Neural cell (in vitro differentiated cells): ENCODE measurements at regions not wholly inside any gene's neighbourhood (a gene's known extent, or its start where the extent isn't known, plus 50 kb on each side); places are given as distances from the start of the nearest gene placed in this dataset.

Experiments used
- H2AFZ ChIP-seq: fragments of 200-600, 300-800 bp; sonication (generic), shearing (Covaris generic); 2 replicates; pipeline ENCODE4 v1.6.0; 2014; ENCODE audit warnings: low read depth, mild to moderate bottlenecking, antibody characterized with exemption, low read length, moderate library complexity
- H3F3A ChIP-seq: fragments of 200-600 bp; shearing (Covaris generic); 2 replicates; pipeline ENCODE4 v1.6.1; 2016; ENCODE audit warnings: mild to moderate bottlenecking, moderate library complexity, mixed read lengths, antibody characterized with exemption, low read length; ENCODE audit not compliant: insufficient read depth, poor library complexity, severe bottlenecking
- H3K27ac ChIP-seq: fragments of 200-600, 300-800 bp; sonication (generic), shearing (Covaris generic); 2 replicates; pipeline ENCODE4 v1.5.1; 2014; ENCODE audit warnings: mild to moderate bottlenecking, low read length, moderate library complexity
- H3K27me3 ChIP-seq: fragments of 300-800, 200-600 bp; sonication (generic), shearing (Covaris generic); 2 replicates; pipeline ENCODE4 v1.6.0; 2014; ENCODE audit warnings: mild to moderate bottlenecking, low read depth, low read length, moderate library complexity; ENCODE audit not compliant: insufficient read depth
- H3K36me3 ChIP-seq: fragments of 300-800, 200-600 bp; sonication (generic), shearing (Covaris generic); 2 replicates; pipeline ENCODE4 v1.5.1; 2014; ENCODE audit warnings: mild to moderate bottlenecking, antibody characterized with exemption, low read length, moderate library complexity; ENCODE audit not compliant: insufficient read depth
- H3K4me2 ChIP-seq: fragments of 300-800, 200-600 bp; sonication (generic), shearing (Covaris generic); 2 replicates; pipeline ENCODE4 v1.6.0; 2014; ENCODE audit warnings: mild to moderate bottlenecking, low read length
- H3K4me3 ChIP-seq: fragments of 300-800, 200-600 bp; sonication (generic), shearing (Covaris generic); 2 replicates; pipeline ENCODE4 v1.5.1; 2014; ENCODE audit warnings: mild to moderate bottlenecking, low read length, moderate library complexity
- H3K79me2 ChIP-seq: fragments of 200-600 bp; shearing (Covaris generic); replicated peaks from 2 replicates; pipeline ENCODE4 v1.6.0; 2014; ENCODE audit warnings: mild to moderate bottlenecking, low read length, moderate library complexity; ENCODE audit not compliant: insufficient read depth
- H3K9ac ChIP-seq: fragments of 300-800, 200-600 bp; sonication (generic), shearing (Covaris generic); 2 replicates; pipeline ENCODE4 v1.6.1; 2016; ENCODE audit warnings: mild to moderate bottlenecking, low read length, mixed read lengths
- H3K9me2 ChIP-seq: fragments of 200-600 bp; shearing (Covaris generic); 2 replicates; pipeline ENCODE4 v1.6.1; 2016; ENCODE audit warnings: mild to moderate bottlenecking, low read length, mixed read lengths; ENCODE audit not compliant: insufficient read depth
- H3K9me3 ChIP-seq: fragments of 200-600, 300-800 bp; sonication (generic), shearing (Covaris generic); 2 replicates; pipeline ENCODE4 v1.6.1; 2016; ENCODE audit warnings: mild to moderate bottlenecking, mixed run types, low read length, moderate library complexity, mixed read lengths
- H4K20me1 ChIP-seq: fragments of 200-600 bp; shearing (Covaris generic); 2 replicates; pipeline ENCODE4 v1.6.1; 2016; ENCODE audit warnings: mild to moderate bottlenecking, mixed run types; ENCODE audit not compliant: insufficient read depth
- CTCF ChIP-seq: fragments of 450-650 bp; IDR thresholded peaks from 2 replicates; pipeline ENCODE4 v1.5.1; 2014; ENCODE audit warnings: antibody characterized with exemption, mild to moderate bottlenecking, moderate library complexity; ENCODE audit not compliant: poor library complexity, severe bottlenecking
- EP300 ChIP-seq: fragments of 450-650 bp; conservative IDR thresholded peaks from 2 replicates; pipeline ENCODE4 v1.6.1; 2014; ENCODE audit warnings: antibody characterized with exemption, mild to moderate bottlenecking, moderate library complexity; ENCODE audit not compliant: poor library complexity, severe bottlenecking
- EZH2 ChIP-seq: fragments of 200-600, 300-800 bp; shearing (Covaris generic), sonication (generic); IDR thresholded peaks from 2 replicates; pipeline ENCODE4 v1.6.1; 2014; ENCODE audit warnings: antibody characterized with exemption, low read length, borderline replicate concordance, mild to moderate bottlenecking; ENCODE audit not compliant: insufficient read depth, poor library complexity, severe bottlenecking
- MXI1 ChIP-seq: fragments of 450-650 bp; conservative IDR thresholded peaks from 2 replicates; pipeline ENCODE4 v1.6.1; 2014; ENCODE audit warnings: antibody characterized with exemption, mild to moderate bottlenecking; ENCODE audit not compliant: poor library complexity, severe bottlenecking
- POLR2AphosphoS5 ChIP-seq: IDR thresholded peaks from 2 replicates; pipeline ENCODE4 v1.6.1; 2012
- RAD21 ChIP-seq: fragments of 450-650 bp; conservative IDR thresholded peaks from 2 replicates; pipeline ENCODE4 v1.6.1; 2014; ENCODE audit warnings: antibody characterized with exemption, mild to moderate bottlenecking, moderate library complexity
- REST ChIP-seq: IDR thresholded peaks from 2 replicates; pipeline ENCODE4 v1.6.1; 2012; ENCODE audit warnings: borderline replicate concordance
- SMC3 ChIP-seq: fragments of 450-650 bp; conservative IDR thresholded peaks from 2 replicates; pipeline ENCODE4 v1.6.1; 2014; ENCODE audit warnings: antibody characterized with exemption, mild to moderate bottlenecking, moderate library complexity; ENCODE audit not compliant: poor library complexity
- TAF1 ChIP-seq: IDR thresholded peaks from 2 replicates; pipeline ENCODE4 v1.6.1; 2012; ENCODE audit warnings: low read depth

GRCh38 chr9:90996154-90997065, 194.8 kb downstream of the SYK start:
- no peaks in the 10 kb centered on the region for H3K9me3 ChIP-seq
- no peak overlapping the region for H2AFZ ChIP-seq
- H3F3A ChIP-seq = no peaks in the 10 kb centered on the region
- no peaks in the 10 kb centered on the region for H3K36me3 ChIP-seq
- H3K27ac ChIP-seq = no peak overlapping the region
- H3K4me3 ChIP-seq = no peak overlapping the region
- H3K9me2 ChIP-seq = no peaks in the 10 kb centered on the region
- TF ChIP-seq SMC3 = no peak
- TF ChIP-seq POLR2AphosphoS5 = no peak
- no peak for TF ChIP-seq REST
- no peak for TF ChIP-seq CTCF
- TF ChIP-seq TAF1 = no peak
- TF ChIP-seq EZH2 = no peak
- no peak for TF ChIP-seq RAD21
- no peak for TF ChIP-seq MXI1
- TF ChIP-seq EP300 = no peak
- H3K27me3 ChIP-seq = no peaks in the 10 kb centered on the region
- H3K9ac ChIP-seq = no peak overlapping the region
- no peaks in the 10 kb centered on the region for H3K79me2 ChIP-seq
- no peak overlapping the region for H3K4me2 ChIP-seq
- no peaks in the 10 kb centered on the region for H4K20me1 ChIP-seq

GRCh38 chr9:90998573-90998972, 197.0 kb downstream of the SYK start:
- TF ChIP-seq POLR2AphosphoS5 = no peak
- TF ChIP-seq REST = no peak
- no peak for TF ChIP-seq EP300
- no peak for TF ChIP-seq MXI1
- TF ChIP-seq EZH2 = no peak
- no peak for TF ChIP-seq SMC3
- TF ChIP-seq CTCF = no peak
- TF ChIP-seq RAD21 = no peak
- TF ChIP-seq TAF1 = no peak
- Histone ChIP-seq H3K9ac (no peak overlapping the region), H4K20me1 (no peaks in the 10 kb centered on the region)

More at GRCh38 chr9:90998573-90998972, 197.0 kb downstream of the SYK start:
- H3K27me3 ChIP-seq = no peaks in the 10 kb centered on the region
- no peaks in the 10 kb centered on the region for H3F3A ChIP-seq
- H3K4me2 ChIP-seq = no peak overlapping the region
- H3K9me3 ChIP-seq = no peaks in the 10 kb centered on the region
- H3K36me3 ChIP-seq = no peaks in the 10 kb centered on the region
- no peak overlapping the region for H3K4me3 ChIP-seq
- H3K9me2 ChIP-seq = no peaks in the 10 kb centered on the region
- H2AFZ ChIP-seq = no peak overlapping the region
- no peaks in the 10 kb centered on the region for H3K79me2 ChIP-seq
- H3K27ac ChIP-seq = no peak overlapping the region
